HepG2 (cell line): ENCODE measurements at regions not wholly inside any gene's neighbourhood (a gene's known extent, or its start where the extent isn't known, plus 50 kb on each side); places are given as distances from the start of the nearest gene placed in this dataset.
A peak's percentile ranks its signal among the peaks of the same experiment; 100 is the strongest.

Source experiments
- AFF4 ChIP-seq: sonication (generic); formaldehyde crosslinking; IDR thresholded peaks from 2 replicates; pipeline ENCODE4 v1.4.0; 2020; ENCODE audit warnings: missing genetic modification reagents
- BRCA1 ChIP-seq: sonication (generic); formaldehyde crosslinking; IDR thresholded peaks from 2 replicates; pipeline ENCODE4 v1.4.0; 2020; ENCODE audit warnings: missing genetic modification reagents
- FOXJ3 ChIP-seq: sonication (generic); formaldehyde crosslinking; IDR thresholded peaks from 2 replicates; pipeline ENCODE4 v1.4.0; 2020; ENCODE audit warnings: missing genetic modification reagents, mild to moderate bottlenecking, borderline replicate concordance
- GLMP ChIP-seq: sonication (generic); formaldehyde crosslinking; IDR thresholded peaks from 2 replicates; pipeline ENCODE4 v1.9.0; 2021; ENCODE audit warnings: missing genetic modification reagents, mild to moderate bottlenecking, borderline replicate concordance
- HNF1A ChIP-seq, 2 experiments: sonication (generic) in 1 of 2; formaldehyde crosslinking in 1 of 2; IDR thresholded peaks; 2 replicates each; pipeline versions ENCODE4 v1.4.0 to v1.6.1; 2016 to 2020; ENCODE audit warnings: borderline replicate concordance in 1 of 2, low read depth in 1 of 2, mild to moderate bottlenecking in 1 of 2, missing genetic modification reagents in 1 of 2
- IRF9 ChIP-seq: sonication (generic); formaldehyde crosslinking; IDR thresholded peaks from 2 replicates; pipeline ENCODE4 v1.8.0; 2022; ENCODE audit warnings: missing genetic modification reagents, mild to moderate bottlenecking, borderline replicate concordance
- KAT8 ChIP-seq: IDR thresholded peaks from 2 replicates; pipeline ENCODE4 v1.6.1; 2016; ENCODE audit warnings: missing genetic modification reagents, missing compliant biosample characterization
- KDM4B ChIP-seq: sonication (generic); formaldehyde crosslinking; IDR thresholded peaks from 2 replicates; pipeline ENCODE4 v1.4.0; 2020; ENCODE audit warnings: missing genetic modification reagents
- NCOA5 ChIP-seq: sonication (generic); formaldehyde crosslinking; IDR thresholded peaks from 2 replicates; pipeline ENCODE4 v1.4.0; 2020; ENCODE audit warnings: missing genetic modification reagents
- THAP7 ChIP-seq: sonication (generic); formaldehyde crosslinking; IDR thresholded peaks from 2 replicates; pipeline ENCODE4 v1.8.1; 2023; ENCODE audit warnings: mild to moderate bottlenecking, missing genetic modification reagents
- ZNF501 ChIP-seq: sonication (generic); formaldehyde crosslinking; IDR thresholded peaks from 2 replicates; pipeline ENCODE4 v1.5.1; 2020; ENCODE audit warnings: mild to moderate bottlenecking, moderate library complexity, missing genetic modification reagents
- ZNF780A ChIP-seq: sonication (generic); formaldehyde crosslinking; IDR thresholded peaks from 2 replicates; pipeline ENCODE4 v1.8.0; 2022; ENCODE audit warnings: mild to moderate bottlenecking, missing genetic modification reagents, moderate library complexity

- TF ChIP-seq AFF4 (CRISPR knock-in tag) (no peak), ZNF780A (CRISPR knock-in tag) (no peak), ZNF501 (CRISPR knock-in tag) (no peak), FOXJ3 (peak; percentile 51; the same call in 1 of the 2 replicates), THAP7 (CRISPR knock-in tag) (no peak), HNF1A (IDR thresholded peaks at IDR 0.05; ENCODE audit: low read depth) (no peak; the same call in 1 of the 2 replicates), HNF1A (CRISPR knock-in tag; IDR thresholded peaks at IDR 0.05; ENCODE audit: borderline replicate concordance) (no peak), BRCA1 (CRISPR knock-in tag) (no peak), KAT8 (CRISPR knock-in tag) (no peak; the same call in none of the 2 replicates), KDM4B (CRISPR knock-in tag) (0 out of 2 replicates have a peak, but pooled peaks have one; percentile 27), IRF9 (CRISPR knock-in tag) (no peak), GLMP (no peak), NCOA5 (CRISPR knock-in tag) (no peak)
Measured at GRCh38 chr7:131107337-131108211, 220.1 kb upstream of the MKLN1 start (continued).
